Fibroblast of peridontal ligament (primary cell): ENCODE measurements at regions not wholly inside any gene's neighbourhood (a gene's known extent, or its start where the extent isn't known, plus 50 kb on each side); places are given as distances from the start of the nearest gene placed in this dataset.

Source experiments
- DNase-seq: peaks from one replicate; pipeline ENCODE4 v3.0.0-alpha.2; 2010; ENCODE audit errors: extremely low read depth

GRCh38 chr6:28707387-28708282 lies 182.0 kb downstream of the GPX5 start:
- DNase-seq = no peak

DNA sequence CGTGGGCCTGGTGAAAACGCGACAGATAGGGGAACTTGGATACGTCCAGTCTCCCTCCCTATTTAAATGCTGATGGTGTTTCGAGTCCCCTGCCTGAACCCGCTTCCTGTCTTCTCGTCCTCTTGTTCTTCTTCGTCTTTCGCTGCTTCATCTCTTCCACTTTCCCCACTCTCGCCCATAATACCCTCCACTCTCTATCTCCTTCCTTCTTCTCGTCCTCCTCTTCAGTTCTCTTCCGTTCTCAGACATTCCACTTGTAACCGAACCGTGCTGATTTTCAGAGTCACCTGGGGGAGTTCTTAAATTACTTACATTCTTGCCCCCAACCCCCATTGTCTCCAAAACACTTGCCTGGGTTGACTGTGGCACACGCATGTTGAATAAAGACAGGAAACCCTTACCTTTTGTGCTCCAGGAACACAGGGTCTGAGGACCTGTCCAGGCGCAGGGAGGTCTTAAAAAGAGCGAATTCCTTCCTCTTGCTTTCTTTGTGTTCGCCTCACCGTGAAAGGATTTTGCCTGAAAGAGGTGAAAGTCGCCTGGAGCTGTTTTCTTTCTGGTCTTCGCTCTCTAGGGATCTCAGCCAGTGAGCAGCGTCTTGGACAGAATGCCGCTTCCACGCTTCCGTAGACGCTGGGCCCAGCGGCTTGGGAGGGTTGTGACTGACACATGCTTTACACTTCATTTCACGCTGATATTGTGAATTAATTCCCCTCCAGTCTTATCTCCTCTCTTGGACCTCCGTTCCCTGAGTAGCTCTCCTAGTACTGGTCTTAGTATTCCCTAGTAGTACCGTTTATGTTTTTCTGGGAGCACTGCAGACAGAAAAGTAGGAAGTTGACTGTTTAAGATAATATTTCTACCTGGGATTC lies 184.0 kb downstream of the GPX5 start:
- no peak for DNase-seq

DNA sequence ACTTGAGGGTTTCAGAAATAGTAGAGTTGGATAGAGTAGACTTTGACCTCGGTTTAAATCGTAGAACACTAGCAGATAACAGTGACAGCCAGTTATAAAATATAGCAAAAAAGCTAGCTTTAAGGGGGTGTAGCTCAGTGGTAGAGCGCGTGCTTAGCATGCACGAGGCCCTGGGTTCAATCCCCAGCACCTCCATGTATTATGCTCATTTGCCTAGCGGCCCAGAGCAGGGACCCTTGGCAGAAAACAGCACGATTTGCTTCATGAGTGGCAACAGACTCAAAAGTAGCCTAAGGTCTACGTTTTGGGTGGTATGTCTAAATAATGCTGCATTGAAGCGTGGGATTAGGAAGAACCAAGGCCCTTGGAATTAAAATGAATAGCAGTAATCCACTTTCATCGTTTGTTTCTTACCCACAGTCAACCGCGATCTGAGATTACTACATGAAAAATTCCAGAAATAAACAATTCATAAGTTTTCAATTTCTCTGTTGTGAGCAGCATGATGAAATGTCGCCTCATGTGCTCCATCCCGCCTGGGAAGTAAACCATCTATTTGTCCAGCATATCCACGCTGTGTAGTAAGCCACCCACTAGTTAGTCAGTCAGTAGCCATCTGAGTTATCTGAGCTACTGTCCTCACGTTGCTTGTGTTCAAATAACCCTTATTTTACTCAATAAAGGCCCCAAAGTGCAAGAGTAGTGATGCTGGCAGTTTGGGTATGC lies 184.9 kb downstream of the GPX5 start:
- no peak for DNase-seq

GRCh38 chr6:28711325-28711724 lies 185.6 kb downstream of the GPX5 start:
- DNase-seq = no peak

DNA sequence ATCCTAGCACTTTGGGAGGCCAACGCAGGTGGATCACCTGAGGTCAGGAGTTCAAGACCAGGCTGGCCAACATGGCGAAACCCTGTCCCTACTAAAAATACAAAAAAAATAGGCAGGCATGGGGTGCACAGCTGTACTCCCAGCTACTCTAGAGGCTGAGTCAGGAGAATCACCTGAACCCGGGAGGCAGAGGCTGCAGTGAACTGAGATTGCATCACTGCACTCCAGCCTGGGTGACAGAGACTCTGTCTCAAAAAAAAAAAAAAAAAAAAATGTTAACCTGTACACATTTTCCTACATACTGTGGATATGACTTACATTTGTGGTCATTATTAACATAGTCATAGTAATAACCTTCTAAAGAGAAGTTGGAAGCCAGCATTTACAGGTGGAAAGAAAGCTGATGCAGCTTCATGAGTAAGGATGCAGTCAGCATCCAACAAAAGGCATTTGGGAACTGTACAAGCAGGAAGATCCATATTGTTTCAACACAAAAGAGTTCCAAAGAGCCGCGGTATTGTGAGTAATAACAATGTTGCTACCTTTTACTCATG lies 186.2 kb downstream of the GPX5 start:
- no peak for DNase-seq

DNA sequence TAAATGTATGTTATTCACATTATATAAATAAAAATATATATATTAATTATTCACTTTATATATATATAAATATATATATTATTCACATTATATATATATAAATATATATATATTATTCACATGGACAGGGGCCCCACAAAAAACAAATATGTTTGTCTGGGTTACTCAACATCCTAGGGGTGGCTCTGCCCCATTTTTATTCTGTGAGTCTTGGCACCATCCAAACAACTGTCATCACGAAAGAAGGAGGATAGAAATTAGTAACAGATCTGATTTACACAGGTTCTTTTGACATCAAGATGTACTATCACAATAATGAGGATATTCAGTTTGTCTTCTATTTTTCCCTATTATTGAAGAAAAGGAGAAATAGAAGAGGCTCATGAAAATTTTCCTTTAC lies 187.3 kb downstream of the GPX5 start:
- no peak for DNase-seq

DNA sequence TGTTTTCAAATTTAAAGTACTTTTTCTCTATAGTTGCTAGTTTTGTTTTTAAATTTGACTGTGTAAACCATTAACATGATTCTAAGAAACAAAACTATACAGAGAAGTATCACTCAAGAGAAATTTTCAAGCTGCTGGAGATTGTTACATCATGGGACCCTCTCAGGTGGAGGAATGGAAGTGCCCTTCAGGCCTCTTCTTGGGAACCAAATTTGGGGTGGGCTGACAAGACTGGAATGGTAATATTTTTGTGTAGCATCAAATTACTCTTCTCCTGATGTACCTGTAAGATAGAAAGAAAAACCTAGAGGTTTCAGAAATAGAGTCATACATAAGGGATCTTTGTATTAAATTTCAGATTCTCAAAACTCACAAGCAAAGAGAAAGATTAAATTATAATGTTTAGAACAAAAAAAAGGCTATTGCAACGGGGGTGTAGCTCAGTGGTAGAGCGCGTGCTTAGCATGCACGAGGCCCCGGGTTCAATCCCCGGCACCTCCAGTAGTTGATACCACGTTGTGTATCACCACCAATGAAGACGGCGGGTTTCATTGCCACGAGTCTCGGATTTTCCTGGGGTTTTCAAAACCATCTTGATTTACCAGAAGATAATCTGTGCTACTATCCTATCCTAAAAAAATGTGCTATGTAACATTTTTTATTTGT lies 193.7 kb downstream of the GPX5 start:
- no peak for DNase-seq

- no peak for DNase-seq
Measured at GRCh38 chr6:28720357-28721231, 194.9 kb downstream of the GPX5 start.

DNA sequence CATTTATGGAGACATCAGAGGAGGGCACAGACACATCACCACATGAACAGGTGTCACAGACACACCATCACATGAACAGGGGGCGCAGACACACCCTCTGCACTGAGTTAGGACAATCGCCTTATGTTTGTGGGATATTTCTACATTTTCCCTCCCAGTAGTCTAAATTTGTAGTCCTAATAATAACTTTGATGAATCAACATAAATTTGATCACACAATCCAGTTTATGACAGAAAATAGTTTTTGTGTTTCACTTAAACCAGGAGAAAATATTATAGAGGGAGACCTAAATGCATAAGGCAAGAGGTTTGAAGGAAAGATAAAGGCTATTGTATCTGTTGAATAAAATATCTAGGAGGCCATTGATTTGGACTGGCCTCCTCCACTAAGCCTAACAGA lies 195.7 kb downstream of the GPX5 start:
- DNase-seq = no peak

DNA sequence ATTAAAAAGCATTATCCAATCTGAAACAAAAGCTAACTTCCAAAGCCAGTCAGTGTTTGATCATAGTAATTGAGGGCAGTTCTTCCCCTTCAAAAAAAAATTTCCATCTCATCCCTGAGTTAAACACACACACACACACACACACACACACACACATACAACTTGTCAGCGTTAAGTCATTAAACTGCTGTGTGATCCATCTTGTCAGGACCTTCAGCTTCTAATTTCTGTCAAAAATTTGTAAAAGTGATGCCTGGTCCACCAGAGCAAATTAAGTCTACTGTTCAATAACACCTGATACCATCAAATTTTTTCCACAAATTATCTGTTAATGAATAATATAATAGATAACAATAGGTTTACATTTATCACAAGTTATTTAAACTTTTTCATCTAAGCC lies 198.7 kb downstream of the GPX5 start:
- DNase-seq = no peak

DNA sequence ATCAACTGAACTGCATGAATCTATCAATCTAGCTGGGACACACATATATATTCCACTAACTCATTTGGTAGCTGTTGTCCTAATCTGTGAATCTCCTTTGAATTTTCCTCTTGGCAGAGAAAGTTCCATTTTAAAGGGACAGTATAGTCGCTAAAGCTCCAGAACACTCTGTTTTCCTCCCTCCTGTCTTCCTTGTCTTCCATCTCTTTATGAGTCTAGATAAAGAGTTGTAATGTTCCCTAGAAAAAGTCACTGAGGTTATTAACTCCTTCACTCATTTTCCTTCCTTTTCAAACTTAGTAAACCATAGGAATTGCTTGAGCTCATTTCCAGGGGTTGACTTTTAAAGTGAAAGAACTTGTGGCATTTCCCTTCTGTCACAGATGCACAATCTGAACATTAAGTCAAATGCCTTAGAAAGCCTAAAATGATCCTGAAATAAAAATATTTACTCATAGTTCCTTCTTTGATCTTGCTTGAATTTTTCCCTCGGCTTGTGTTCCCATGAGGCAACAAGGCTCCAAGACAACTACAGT lies 198.4 kb downstream of the TRIM27 start:
- no peak for DNase-seq

GRCh38 chr6:28725890-28726348 lies 197.9 kb downstream of the TRIM27 start:
- DNase-seq = no peak

DNA sequence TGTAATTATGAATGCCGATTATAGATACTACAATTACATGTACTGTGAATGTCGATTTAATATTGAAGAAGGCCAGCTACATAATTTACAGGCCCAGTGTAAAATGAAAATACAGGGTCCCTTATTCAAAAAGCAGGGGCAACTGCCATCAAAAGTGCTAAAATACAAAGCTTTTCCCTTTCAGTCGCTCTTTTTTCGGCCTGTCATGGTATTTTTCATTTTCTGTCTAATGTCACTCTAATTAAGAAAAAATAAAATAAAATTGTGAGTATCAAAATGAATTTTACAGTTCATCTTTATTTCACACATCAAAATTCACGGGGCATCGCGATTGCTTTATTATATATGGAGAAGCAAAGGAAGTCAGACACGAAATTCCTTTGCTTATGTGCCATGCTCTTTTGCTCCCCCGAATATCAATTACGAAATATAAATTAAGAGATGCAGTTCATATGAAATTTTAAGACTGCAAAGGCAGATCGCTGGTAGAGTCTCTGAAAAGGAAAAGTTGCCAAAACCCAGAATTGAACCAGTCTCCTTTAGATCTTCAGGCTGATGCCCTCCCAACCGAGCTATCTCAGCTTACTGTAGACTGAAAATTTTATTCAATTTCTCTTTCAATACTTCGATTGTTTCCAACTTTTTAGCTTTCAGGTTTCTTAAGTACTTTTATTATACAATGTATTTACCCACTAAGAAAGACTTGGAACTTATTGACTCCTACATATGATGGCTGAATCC lies 197.0 kb downstream of the TRIM27 start:
- DNase-seq = no peak

DNA sequence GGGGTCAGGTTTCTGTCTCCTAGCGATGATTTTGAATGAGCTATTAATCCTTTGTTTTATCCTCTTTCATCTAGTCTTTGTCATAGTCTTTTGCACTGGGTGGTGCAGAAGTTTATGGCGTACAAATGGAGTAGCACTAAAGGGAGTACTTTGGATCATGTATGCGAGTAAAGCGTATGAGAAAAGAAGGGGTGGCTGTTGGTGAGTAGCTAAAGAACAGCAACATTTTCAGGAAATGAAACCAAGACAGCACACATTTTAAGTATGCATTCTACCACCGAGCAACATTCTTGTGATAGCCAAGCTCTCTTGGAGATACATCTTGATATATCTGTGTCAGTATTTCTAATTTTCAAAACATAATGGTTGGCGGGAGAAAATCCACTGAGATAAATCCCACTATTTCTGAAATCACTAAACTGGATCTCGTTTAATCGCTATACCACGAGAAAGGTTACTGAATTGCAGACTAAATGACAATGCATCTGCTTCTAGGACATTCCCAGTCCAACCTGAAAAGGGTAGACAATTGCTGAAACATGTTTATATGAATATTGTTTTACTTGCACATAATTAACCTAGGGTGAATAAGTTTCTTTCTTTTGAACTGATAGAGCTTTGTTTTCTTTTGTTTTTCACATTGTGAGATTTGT lies 196.1 kb downstream of the TRIM27 start:
- DNase-seq = no peak

GRCh38 chr6:28729501-28730402 lies 194.0 kb downstream of the TRIM27 start:
- no peak for DNase-seq

DNA sequence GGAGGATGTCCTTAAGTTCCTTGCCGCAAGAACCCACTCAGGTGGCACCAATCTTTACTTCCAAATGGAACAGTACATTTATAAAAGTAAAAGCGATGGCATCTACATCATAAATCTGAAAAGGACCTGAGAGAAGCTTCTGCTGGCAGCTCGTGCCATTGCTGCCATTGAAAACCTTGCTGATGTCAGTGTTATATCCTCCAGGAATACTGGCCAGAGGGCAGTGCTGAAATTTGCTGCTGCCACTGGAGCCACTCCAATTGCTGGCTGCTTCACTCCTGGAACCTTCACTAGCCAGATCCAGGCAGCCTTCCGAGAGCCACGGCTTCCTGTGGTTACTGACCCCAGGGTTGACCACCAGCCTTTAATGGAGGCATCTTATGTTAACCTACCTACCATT lies 191.7 kb downstream of the TRIM27 start:
- DNase-seq = no peak

DNA sequence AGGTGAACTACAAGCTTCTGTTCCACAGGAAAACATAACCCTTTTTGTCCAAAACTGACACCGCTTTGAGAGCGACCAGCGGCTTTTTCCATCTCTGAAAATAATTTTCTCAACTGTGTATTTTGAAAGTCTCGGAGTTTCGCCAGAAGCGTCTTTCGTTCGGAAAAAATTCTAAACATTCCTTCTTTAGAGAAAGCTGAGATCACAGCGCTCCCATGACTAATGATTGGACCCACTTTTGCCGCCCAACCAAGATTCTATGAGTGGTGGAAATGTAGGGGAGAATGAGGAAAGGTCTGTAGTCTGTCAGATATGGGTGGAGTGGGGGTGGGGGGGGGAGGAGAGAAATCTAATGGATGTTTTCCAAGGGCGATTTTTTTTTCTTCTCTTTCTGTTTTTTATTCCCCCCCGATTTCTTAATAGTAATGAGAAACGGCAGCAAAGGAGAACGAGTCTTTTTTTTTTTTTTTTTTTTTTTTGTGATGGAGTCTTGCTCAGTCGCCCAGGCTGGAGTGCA lies 189.3 kb downstream of the TRIM27 start:
- no peak for DNase-seq
